ENCODE measurements at regions not wholly inside any gene's neighbourhood (a gene's known extent, or its start where the extent isn't known, plus 50 kb on each side); places are given as distances from the start of the nearest gene placed in this dataset.
"Not testable (repeated sequence)": the region's sequence is repeated elsewhere in the genome, so short reads cannot be mapped to it uniquely, and the experiment has no call there.

- DNase-seq = no peak
Observed at GRCh38 chr12:90683871-90684270, 271.1 kb downstream of the CCER1 start.

- DNase-seq = no peak
Observed at GRCh38 chr12:90682398-90682797, 272.6 kb downstream of the CCER1 start.

- no peak for DNase-seq
Observed at GRCh38 chr12:90679674-90680073, 275.3 kb downstream of the CCER1 start.

- DNase-seq = no peak
Observed at GRCh38 chr12:90677552-90677951, 277.4 kb downstream of the CCER1 start.

- DNase-seq = no peak
Observed at GRCh38 chr12:90677055-90677454, 277.9 kb downstream of the CCER1 start.

GRCh38 chr12:90675106-90675505 lies 279.9 kb downstream of the CCER1 start:
- DNase-seq = no peak

- DNase-seq = no peak
Observed at GRCh38 chr12:90672081-90672480, 282.9 kb downstream of the CCER1 start.

GRCh38 chr12:90663949-90664348 lies 291.0 kb downstream of the CCER1 start:
- not testable (repeated sequence) for DNase-seq

GRCh38 chr12:90659060-90659459 lies 295.9 kb downstream of the CCER1 start:
- DNase-seq = no peak

GRCh38 chr12:90653040-90653439 lies 301.9 kb downstream of the CCER1 start:
- no peak for DNase-seq

GRCh38 chr12:90652280-90652679 lies 302.7 kb downstream of the CCER1 start:
- DNase-seq = peak; percentile 6

- no peak for DNase-seq
Observed at GRCh38 chr12:90645181-90645580, 309.8 kb downstream of the CCER1 start.

GRCh38 chr12:90631591-90632212 lies 323.3 kb downstream of the CCER1 start:
- DNase-seq = no peak

- DNase-seq = no peak
Observed at GRCh38 chr12:90630006-90630405, 325.0 kb downstream of the CCER1 start.

GRCh38 chr12:90628213-90628612 lies 326.8 kb downstream of the CCER1 start:
- no peak for DNase-seq

GRCh38 chr12:90627180-90627896 lies 327.6 kb downstream of the CCER1 start:
- DNase-seq = no peak

GRCh38 chr12:90622431-90622830 lies 332.5 kb downstream of the CCER1 start:
- peak; percentile 71 for DNase-seq

GRCh38 chr12:90621927-90622326 lies 333.0 kb downstream of the CCER1 start:
- DNase-seq = no peak

- peak; percentile 58 for DNase-seq
Observed at GRCh38 chr12:90619943-90620342, 335.0 kb downstream of the CCER1 start.

- DNase-seq = no peak
Observed at GRCh38 chr12:90618586-90618985, 336.4 kb downstream of the CCER1 start.

- DNase-seq = no peak
Observed at GRCh38 chr12:90611891-90612290, 343.1 kb downstream of the CCER1 start.

GRCh38 chr12:90611048-90611447 lies 343.9 kb downstream of the CCER1 start:
- DNase-seq = no peak

GRCh38 chr12:90593596-90594295 lies 361.2 kb downstream of the CCER1 start:
- no peak for DNase-seq

- DNase-seq = no peak
Observed at GRCh38 chr12:90589956-90590355, 365.0 kb downstream of the CCER1 start.
